Tibial artery (tissue), 4 donors: ENCODE measurements at regions not wholly inside any gene's neighbourhood (a gene's known extent, or its start where the extent isn't known, plus 50 kb on each side); places are given as distances from the start of the nearest gene placed in this dataset.

ENCODE experiments used
- DNase-seq, 2 donors: peaks; one replicate each; pipeline ENCODE4 v3.0.0-alpha.2; 2019
- H3K27ac ChIP-seq, 2 donors: fragments of 200-600 bp; sonication (generic) in 1 of 2; 1 replicate in 1 of 2; 2 replicates in 1 of 2; pipeline ENCODE4 v1.5.1; 2018 to 2019; ENCODE audit warnings: mild to moderate bottlenecking in 1 of 2
- H3K27me3 ChIP-seq, 2 donors: fragments of 200-600 bp; sonication (generic) in 1 of 2; one replicate each; pipeline versions ENCODE4 v1.5.1 to v1.6.0; 2016 to 2019
- H3K36me3 ChIP-seq, 3 donors: fragments of 200-600 bp; sonication (generic) in 2 of 3; one replicate each; pipeline ENCODE4 v1.5.1; 2016 to 2019; ENCODE audit warnings: mild to moderate bottlenecking in 2 of 3
- H3K4me1 ChIP-seq, 4 donors: fragments of 200-600 bp; sonication (generic) in 2 of 4; 1 replicate in 3 of 4; 2 replicates in 1 of 4; pipeline ENCODE4 v1.5.1; 2016 to 2019
- H3K4me3 ChIP-seq, 2 donors: fragments of 200-600 bp; sonication (generic) in 1 of 2; 1 replicate in 1 of 2; 2 replicates in 1 of 2; pipeline ENCODE4 v1.5.1; 2018 to 2019; ENCODE audit warnings: mild to moderate bottlenecking in 2 of 2
- H3K9me3 ChIP-seq, 3 donors: fragments of 200-600 bp; sonication (generic) in 1 of 3; one replicate each; pipeline ENCODE4 v1.5.1; 2016 to 2019
- CTCF ChIP-seq, 2 experiments: fragments of 200-600 bp in 1 of 2; fragments of 450-650 bp in 1 of 2; IDR thresholded peaks; one replicate each; pipeline ENCODE4 v1.5.1; 2017 to 2019; ENCODE audit warnings: antibody characterized with exemption in 2 of 2, mild to moderate bottlenecking in 1 of 2, moderate library complexity in 1 of 2
- intact Hi-C: fragments of 100-400 bp; cut with DNase I; formaldehyde crosslinking; loops from one replicate; pipeline ENCODE4 v1.15.0; 2023; ENCODE audit warnings: low total_unique reads

- Histone ChIP-seq H3K4me3 (no peak overlapping the region), H3K36me3 (no peaks in the 10 kb centered on the region), H3K9me3 (no peaks in the 10 kb centered on the region), H3K4me1 (no peaks in the 10 kb centered on the region), H3K27me3 (no peaks in the 10 kb centered on the region), H3K27ac (no peak overlapping the region)
- no peak for DNase-seq
- no peak for TF ChIP-seq CTCF (IDR thresholded peaks at IDR 0.05)
- intact Hi-C loops: no loop called here
Observed at GRCh38 chr4:27888505-27888904, 1027.9 kb downstream of the STIM2 start.

- Histone ChIP-seq H3K27me3 (no peaks in the 10 kb centered on the region), H3K9me3 (no peaks in the 10 kb centered on the region), H3K4me3 (no peak overlapping the region), H3K4me1 (no peaks in the 10 kb centered on the region), H3K27ac (no peak overlapping the region), H3K36me3 (no peaks in the 10 kb centered on the region)
- no peak for DNase-seq
- TF ChIP-seq CTCF (IDR thresholded peaks at IDR 0.05): no peak
- intact Hi-C loops: no loop called here
Observed at GRCh38 chr4:27894951-27895350, 1034.3 kb downstream of the STIM2 start.

- no peak overlapping the region for H3K27ac ChIP-seq
- H3K4me3 ChIP-seq: no peak overlapping the region
- no peak for TF ChIP-seq CTCF (IDR thresholded peaks at IDR 0.05)
- no peaks in the 10 kb centered on the region for H3K36me3 ChIP-seq
- H3K4me1 ChIP-seq: no peaks in the 10 kb centered on the region
- no peak for DNase-seq
- H3K27me3 ChIP-seq: no peaks in the 10 kb centered on the region
- H3K9me3 ChIP-seq: no peaks in the 10 kb centered on the region
- intact Hi-C loops: no loop called here
Observed at GRCh38 chr4:27908356-27908755, 1047.7 kb downstream of the STIM2 start.

GRCh38 chr4:27910227-27910626, 1049.6 kb downstream of the STIM2 start:
- intact Hi-C loops: no loop called here
- DNase-seq: no peak
- Histone ChIP-seq H3K27me3 (no peaks in the 10 kb centered on the region), H3K27ac (no peak overlapping the region), H3K4me1 (no peaks in the 10 kb centered on the region), H3K4me3 (no peak overlapping the region), H3K9me3 (no peaks in the 10 kb centered on the region), H3K36me3 (no peaks in the 10 kb centered on the region)
- no peak for TF ChIP-seq CTCF (IDR thresholded peaks at IDR 0.05)

- H3K27ac ChIP-seq: no peak overlapping the region
- no peak for DNase-seq
- H3K36me3 ChIP-seq: no peaks in the 10 kb centered on the region
- no peak overlapping the region for H3K4me3 ChIP-seq
- H3K27me3 ChIP-seq: no peaks in the 10 kb centered on the region
- intact Hi-C loops: no loop called here
- H3K9me3 ChIP-seq: no peaks in the 10 kb centered on the region
- TF ChIP-seq CTCF (IDR thresholded peaks at IDR 0.05): no peak
- H3K4me1 ChIP-seq: no peaks in the 10 kb centered on the region
Observed at GRCh38 chr4:27911047-27911446, 1050.4 kb downstream of the STIM2 start.

- no peak for DNase-seq
- intact Hi-C loops: no loop called here
- Histone ChIP-seq H3K4me1 (no peaks in the 10 kb centered on the region), H3K27me3 (no peaks in the 10 kb centered on the region), H3K4me3 (no peak overlapping the region), H3K27ac (no peak overlapping the region), H3K36me3 (no peaks in the 10 kb centered on the region), H3K9me3 (no peaks in the 10 kb centered on the region)
- TF ChIP-seq CTCF (IDR thresholded peaks at IDR 0.05): no peak
Observed at GRCh38 chr4:27913738-27914137, 1053.1 kb downstream of the STIM2 start.
